NCI-H345 (cell line): ENCODE measurements at regions not wholly inside any gene's neighbourhood (a gene's known extent, or its start where the extent isn't known, plus 50 kb on each side); places are given as distances from the start of the nearest gene placed in this dataset.

Experiments used
- DNase-seq: peaks from one replicate; lab custom pipeline; 2025; lab: John Stamatoyannopoulos, UW

GRCh38 chr10:71023704-71024283 lies 135.4 kb upstream of the PCBD1 start:
- no peak for DNase-seq

DNA sequence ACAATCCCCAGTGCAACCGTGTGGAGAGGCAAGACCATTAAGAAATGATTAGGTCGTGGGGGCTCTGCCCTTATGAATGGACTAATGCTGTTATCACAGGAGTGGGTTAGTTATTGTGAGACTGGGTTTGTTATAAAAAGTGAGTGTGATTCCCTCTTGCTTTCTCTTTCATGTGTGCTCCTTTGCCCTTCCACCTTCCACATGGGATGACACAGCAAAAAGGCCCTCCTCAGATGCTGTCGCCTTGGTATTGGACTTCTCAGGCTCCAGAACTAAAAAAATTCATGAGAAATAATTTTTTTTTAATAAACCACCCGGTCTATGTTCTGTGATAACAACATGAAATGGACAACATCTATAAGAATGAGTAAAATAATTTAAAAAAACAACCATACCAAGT lies 136.1 kb upstream of the PCBD1 start:
- no peak for DNase-seq

- DNase-seq = no peak
These were observed 137.2 kb upstream of the PCBD1 start for GRCh38 chr10:71025535-71025934.

- no peak for DNase-seq
These were observed 139.7 kb upstream of the PCBD1 start for GRCh38 chr10:71028066-71028465.

- no peak for DNase-seq
These were observed 141.1 kb upstream of the PCBD1 start for GRCh38 chr10:71029411-71029892.

- DNase-seq = no peak
These were observed 141.5 kb upstream of the PCBD1 start for GRCh38 chr10:71029907-71030306.

DNA sequence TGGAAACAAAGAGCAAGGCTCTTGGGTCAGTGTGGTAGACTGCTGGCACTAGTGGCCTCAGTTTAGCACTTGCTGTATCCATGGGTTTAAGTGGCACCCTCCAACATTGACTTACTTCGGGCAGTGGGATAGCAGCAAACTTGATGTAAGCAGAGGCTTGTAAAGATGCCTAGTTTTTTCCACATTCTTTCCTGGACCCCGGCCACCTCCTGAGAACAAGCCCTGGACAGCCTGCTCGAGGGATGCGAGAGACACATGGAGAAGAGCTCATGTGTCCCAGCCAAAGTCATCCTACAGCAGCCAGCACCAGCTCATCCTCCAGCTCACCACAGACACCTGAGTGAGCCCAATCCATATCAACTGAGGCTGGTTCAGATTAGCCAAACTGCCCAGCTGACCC lies 142.7 kb upstream of the PCBD1 start:
- no peak for DNase-seq

GRCh38 chr10:71031603-71032002 lies 143.2 kb upstream of the PCBD1 start:
- DNase-seq = no peak

DNA sequence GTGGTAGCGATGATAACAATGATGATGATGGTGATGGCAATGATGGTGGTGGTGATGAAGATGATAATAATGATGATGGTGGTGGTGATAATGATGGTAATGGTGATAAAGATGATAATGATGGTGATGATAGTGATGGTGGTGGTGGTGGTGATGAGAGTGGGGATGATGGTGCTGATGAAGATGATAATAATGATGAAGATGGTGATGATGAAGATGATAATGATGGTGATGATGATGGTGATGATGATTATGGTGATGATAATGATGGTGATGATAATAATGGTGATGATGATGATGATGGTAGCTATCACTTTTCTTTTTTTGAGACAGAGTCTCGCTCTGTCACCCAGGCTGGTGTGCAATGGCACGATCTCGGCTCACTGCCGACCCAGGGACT lies 144.5 kb upstream of the PCBD1 start:
- DNase-seq = no peak

- no peak for DNase-seq
These were observed 145.1 kb upstream of the PCBD1 start for GRCh38 chr10:71033396-71033980.

DNA sequence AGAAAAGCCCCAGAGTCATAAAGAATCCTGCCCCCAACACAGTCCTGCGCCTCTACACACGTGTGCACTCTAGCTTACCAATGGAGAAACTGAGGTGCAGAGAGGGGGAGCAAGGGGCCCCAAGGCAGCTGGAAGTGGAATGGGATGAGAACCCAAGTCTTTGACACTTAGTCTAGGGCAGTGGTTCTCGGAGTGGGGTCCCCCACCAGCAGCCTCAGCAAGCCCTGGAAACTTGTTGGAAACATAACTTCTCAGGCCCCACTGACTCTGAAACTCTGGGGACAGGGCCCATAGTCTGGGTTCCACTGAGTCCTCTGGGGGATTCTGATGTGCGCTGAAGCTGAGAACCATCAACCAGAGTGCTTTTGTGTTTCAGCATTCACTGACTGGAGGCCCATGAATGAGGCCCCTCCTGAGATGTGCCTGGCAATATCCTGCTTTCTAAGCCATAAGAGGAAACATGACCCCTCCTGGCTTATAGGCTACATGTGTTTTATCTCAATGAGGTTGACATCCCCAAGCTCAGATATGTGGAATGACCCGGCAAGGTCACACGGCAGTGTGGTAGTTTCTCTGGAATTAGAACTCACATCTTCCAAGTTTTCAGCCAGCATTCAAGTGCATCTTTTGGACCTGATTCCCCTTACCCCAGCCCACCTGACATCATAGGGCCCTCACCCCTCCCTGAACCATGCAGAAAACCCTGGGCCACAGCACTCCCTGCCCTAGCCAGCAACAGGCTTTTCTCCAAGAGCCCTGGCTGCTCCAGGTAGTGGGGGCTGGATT lies 147.3 kb upstream of the PCBD1 start:
- DNase-seq = no peak

- no peak for DNase-seq
These were observed 148.1 kb upstream of the PCBD1 start for GRCh38 chr10:71036297-71036966.

DNA sequence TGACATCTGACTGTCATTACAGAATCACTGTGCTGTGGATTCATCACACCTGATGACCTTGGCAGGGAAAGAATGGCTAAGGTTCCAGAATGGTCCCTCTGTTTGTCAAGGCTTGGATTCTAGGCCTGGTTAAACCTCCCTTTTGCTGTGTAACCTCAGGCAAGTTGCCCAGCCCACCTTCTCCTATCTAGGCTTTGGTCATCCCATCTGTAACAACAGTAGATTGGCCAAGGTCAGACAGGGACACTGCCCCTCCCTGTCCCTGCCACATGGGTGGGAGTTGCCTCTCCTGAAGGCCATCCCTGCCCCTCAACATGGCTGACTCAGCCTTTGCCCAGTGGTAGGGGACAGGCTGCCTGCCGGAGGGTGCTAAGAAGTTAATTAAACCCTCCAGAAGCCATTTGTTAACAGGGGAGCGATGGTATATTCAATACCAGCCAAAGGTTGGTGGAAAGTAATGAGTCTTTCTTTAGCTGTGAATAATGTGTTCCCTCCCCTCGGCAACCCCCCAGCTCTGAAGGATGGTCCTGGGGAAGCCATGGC lies 149.8 kb upstream of the PCBD1 start:
- DNase-seq = no peak

DNA sequence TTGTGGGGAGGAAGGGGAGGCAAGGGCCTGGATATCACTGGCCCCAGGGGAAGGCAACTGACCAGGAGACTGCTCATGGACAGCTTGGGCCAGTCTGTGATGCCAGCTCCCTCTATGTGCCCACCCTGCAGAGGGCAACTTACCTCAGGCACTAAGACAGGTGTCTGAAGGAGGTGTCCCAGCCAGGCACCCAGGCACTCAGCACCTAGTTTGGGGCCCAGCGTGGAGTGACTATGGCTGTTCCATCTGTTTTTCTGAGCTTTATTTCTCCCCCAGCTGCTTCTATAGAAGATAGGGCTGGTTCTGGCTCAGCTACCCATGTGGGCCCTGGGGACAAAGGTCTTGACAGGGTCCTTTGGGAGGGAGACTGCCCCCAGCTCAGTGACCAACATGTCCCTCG lies 150.6 kb upstream of the PCBD1 start:
- no peak for DNase-seq

- DNase-seq = no peak
These were observed 151.2 kb upstream of the PCBD1 start for GRCh38 chr10:71039551-71039950.

GRCh38 chr10:71040343-71040742 lies 152.0 kb upstream of the PCBD1 start:
- DNase-seq = peak; percentile 8

GRCh38 chr10:71040846-71041605 lies 152.7 kb upstream of the PCBD1 start:
- DNase-seq = no peak

GRCh38 chr10:71042216-71042615 lies 153.9 kb upstream of the PCBD1 start:
- DNase-seq = no peak

DNA sequence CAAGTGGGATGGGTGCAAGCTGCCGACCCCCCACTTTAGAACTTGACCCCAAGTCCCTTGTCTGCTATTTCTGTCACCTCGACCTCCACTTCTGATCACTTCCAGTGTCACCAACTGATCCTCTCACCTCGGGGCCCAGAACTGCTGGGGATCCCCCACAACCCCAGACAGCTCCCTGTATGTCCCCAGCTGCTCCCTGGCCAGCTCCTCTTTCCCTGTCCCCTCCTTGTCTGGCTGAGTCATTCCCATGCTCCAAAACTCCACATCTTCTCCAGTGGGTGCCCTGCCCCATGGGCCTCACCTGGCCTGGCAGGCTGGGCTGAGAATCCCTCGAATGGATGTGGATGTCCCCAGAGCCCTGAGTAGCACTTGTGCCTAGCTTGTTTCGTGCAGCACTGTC lies 154.3 kb upstream of the PCBD1 start:
- DNase-seq = no peak

DNA sequence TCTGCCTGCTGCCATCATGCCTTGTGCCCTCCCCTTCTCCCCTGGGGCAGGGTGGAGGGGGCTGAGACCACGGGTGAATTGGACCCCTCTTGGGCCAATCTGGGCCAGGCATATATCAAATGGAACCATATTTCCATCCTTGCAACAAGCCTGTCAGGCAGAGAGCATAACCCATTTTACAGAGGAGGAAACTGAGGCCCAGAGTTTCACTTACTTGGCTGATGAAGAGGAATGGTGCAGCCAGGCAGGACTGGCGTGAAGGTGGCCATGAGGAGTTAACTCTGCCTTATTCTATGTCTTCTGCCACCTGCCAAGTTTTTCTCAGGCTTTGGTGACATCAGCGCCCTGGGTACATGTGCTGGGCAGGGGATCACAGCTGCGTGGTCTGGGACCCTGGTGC lies 155.5 kb upstream of the PCBD1 start:
- no peak for DNase-seq

GRCh38 chr10:71044720-71045119 lies 156.4 kb upstream of the PCBD1 start:
- no peak for DNase-seq
